Stimulated activated CD4-positive, alpha-beta T cell treated with anti-CD3 and anti-CD28 coated beads, Interleukin-4, amount 100 ng/mL, for 1 hour (primary cell): ENCODE measurements at regions not wholly inside any gene's neighbourhood (a gene's known extent, or its start where the extent isn't known, plus 50 kb on each side); places are given as distances from the start of the nearest gene placed in this dataset.

ENCODE experiments used
- DNase-seq: peaks from one replicate; pipeline ENCODE4 v3.0.0-alpha.2; 2020

DNA sequence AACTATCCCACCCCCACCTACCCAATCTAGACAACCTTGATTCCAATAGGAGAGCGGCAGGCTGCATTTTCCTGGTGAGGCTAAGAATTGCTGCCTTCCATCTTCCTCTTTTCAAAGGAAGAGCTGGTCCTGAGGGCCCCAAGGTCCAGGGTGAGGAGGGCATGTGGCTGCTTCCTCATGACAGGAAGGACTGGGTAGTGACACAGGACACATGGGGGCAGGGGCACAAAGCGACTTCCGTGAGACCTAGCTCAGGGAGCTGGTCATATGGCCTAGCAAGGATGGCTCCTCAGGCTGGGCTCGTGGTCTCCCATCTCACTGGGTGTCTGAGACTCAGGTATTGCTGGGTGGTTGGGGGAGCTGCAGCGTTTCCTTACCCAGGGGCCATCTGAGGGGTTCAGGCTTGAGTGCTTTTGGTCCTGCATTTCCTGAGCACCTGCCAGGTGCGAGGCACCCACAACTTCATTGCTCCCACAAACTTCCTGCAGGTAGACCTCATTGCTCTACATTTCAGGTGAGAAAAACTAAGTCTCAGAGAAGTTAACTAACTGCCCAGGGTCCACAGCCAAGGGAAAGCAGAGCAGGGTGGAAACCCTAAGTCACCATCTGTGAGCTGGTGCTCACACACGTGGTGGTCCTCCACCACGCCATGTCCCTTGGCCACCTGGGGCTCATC lies 160.0 kb upstream of the TLE3 start:
- no peak for DNase-seq

- DNase-seq, result no peak
Measured at GRCh38 chr15:70257047-70257446, 159.3 kb upstream of the TLE3 start.

- no peak for DNase-seq
Measured at GRCh38 chr15:70254311-70254869, 156.7 kb upstream of the TLE3 start.

- DNase-seq, result no peak
Measured at GRCh38 chr15:70253461-70254156, 155.9 kb upstream of the TLE3 start.

GRCh38 chr15:70252951-70253320 lies 155.2 kb upstream of the TLE3 start:
- DNase-seq, result no peak

DNA sequence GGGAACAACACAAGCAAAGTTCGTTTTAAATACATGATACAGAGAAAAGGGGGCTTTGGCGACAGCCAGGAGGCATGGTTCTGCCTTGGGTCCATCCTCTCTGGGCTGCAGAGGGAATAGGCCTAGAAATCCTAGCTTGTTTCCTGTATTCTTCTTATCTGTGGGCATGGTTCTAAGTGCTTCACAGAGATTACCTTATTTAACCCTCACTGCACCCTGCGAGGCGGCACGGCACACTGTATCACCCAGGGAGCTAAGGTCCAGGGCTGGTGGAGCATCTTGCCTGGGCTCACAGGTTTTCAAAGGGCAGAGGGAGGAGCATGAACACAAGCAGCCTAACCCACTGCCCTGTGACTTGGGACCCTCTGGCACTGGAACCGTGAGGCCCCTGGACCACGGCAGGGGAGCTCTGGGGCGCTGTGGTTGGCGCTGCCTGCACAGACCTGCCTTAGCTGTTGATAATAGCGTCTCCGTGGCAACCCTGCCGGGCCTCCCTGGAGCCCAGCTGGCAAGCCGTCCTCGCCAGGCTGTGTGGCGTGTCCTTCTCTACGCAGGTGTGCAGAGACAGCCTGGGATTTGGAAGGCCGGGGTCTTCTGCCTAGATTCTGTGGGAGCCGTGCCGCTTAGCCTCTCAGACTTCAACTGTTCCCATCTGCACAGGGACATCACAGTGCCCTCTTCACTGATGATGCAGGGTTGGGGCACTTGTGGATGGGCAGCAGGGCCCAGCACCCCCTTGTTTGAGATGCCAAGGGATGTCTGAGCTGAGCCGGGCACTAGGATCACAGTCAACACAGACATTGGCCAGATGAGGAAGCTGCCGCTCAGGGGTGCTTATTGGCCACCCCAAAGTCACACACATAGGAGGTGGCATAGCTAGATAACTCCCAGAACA lies 154.6 kb upstream of the TLE3 start:
- no peak for DNase-seq

DNA sequence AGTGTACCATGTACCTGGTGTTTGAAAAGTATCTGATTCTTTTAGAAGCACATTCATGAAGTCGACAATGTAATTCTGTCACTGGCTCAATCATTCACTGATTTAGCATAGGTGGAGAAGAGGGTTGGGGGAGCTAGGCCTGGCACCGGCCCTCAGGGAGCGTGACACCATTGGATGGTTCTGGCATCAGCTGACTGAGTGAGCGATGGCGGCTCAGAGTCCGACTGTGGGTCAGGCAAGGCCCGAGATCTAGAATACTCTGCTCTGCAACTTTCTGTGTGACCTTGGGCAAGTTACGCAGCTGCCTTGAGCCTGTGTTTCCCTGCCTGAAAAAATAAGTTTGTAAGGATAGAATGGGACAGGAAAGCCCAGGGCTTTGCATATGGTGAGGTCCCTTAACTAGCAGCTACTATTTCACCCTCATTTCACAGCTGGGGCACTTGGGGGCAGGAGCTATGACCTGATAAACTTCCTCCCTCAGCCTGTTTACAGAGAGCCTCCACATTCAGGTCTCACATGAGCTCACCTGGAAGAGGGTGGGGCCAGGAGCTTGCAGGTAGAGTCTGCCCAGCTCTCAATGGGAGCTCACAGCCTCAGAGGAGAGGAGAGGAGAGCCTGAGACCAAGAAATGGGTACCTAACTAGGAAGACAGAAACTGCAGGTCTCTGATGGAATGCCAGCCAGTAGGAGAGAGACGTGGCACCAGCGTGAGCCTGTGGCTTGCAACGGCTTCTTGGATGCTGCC lies 153.7 kb upstream of the TLE3 start:
- no peak for DNase-seq

DNA sequence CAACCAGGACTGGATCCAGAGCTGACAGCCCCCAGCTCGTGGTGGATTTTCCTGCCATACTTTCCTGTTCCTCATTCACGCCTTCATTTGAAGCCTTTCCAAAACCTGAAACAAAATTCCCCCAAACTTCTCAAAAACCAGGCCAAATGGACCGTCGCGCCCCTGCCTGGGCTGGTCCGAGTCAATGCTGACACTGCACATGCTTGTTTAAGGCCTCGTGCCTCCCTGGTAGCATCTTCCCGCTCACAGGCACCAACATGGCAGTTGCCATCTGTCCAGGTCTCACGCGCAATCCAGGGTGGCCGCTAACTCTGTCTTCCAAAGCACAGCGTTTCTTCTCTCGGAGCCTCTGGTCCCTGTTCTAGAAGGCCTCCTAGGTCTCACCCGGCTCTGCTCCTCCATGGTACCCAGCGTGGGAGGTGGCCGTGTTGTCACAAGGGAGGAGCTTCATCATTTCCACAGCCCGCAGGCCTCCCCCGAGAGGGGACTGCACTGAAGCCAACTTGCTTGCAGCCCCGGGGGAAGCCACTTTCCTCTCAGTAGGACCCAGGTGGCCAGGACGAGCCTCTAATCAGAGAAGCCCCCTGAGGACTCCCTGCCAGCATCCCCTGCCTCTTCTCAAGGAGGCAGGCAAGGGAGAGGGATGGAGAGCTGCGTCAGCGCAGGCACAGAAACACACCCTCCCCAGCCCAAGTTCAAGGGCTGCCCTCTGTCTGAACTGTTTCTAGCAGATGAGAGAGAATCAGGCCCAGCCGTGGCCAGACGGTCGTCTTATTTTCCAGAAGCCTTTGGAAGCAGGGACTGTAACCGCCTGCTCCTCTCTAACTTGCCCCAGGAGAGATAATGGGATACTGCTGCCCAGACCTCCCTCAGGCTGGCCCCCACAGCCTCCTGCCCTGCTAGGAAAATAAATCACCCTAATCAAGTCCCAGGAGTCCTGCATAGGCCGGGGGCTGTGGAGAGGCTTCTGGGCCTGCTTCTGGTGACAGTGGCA lies 152.8 kb upstream of the TLE3 start:
- no peak for DNase-seq

- DNase-seq, result no peak
Measured at GRCh38 chr15:70249616-70250015, 151.9 kb upstream of the TLE3 start.

- DNase-seq, result no peak
Measured at GRCh38 chr15:70248116-70249025, 150.7 kb upstream of the TLE3 start.

- no peak for DNase-seq
Measured at GRCh38 chr15:70247281-70247680, 149.6 kb upstream of the TLE3 start.

- DNase-seq, result no peak
Measured at GRCh38 chr15:70246623-70247220, 149.0 kb upstream of the TLE3 start.

DNA sequence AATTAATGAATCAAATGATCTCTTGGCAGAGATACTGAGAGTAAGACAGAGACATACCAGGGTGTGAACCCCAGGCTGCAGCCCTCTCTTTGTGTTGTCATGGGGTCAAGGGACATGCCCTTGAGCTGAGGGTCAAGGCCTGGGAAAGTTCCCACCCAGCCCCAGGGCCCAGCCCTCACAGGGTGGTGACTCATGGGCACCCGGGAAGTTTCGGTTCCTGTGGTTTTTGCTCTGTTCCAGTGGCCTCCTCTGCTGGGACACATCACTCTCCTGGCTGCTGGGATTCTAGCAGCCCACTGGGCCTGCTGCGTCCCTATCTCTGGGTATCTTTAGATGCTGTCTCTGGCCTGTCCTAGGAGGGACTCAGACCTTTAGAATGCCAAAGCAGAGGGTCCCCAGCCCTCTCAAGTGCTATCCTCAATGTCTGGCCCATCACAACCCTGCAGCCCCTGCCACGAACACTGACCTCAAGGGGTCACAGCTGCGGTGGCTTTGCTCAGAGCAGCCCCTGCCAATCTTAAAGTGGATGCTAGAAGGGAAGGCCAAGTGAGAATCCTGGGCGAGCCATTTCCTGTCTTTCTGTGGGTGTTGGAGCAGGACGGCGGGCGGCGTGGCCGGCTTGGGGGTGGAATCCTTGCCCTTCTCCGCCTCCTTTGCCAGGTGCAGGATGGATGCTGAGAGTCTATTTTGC lies 148.4 kb upstream of the TLE3 start:
- no peak for DNase-seq

DNA sequence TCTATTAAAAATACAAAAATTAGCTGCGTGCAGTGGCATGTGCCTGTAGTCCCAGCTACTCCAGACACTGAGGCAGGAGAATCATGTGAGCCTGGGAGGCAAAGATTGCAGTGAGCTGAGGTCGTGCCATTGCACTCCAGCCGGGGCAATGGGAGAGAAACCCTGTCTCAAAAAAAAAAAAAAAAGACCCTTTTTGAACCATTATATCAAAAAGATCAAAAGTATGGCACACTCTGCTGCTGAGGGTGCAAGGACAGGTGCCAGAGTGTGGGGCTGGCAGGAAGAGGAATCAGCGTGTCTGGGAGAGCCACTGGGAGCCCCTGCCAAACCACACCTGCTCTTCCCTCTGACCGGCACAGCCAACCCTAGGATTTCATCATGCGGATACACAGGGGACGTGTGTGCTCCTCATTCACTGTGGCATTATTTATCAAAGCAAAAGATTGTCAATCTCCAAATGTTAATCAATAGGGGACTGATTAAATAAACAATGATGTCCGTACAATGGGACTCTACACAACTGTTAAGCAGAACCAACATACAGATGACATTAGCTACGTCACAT lies 147.3 kb upstream of the TLE3 start:
- DNase-seq, result no peak

GRCh38 chr15:70243686-70244540 lies 146.2 kb upstream of the TLE3 start:
- no peak for DNase-seq

DNA sequence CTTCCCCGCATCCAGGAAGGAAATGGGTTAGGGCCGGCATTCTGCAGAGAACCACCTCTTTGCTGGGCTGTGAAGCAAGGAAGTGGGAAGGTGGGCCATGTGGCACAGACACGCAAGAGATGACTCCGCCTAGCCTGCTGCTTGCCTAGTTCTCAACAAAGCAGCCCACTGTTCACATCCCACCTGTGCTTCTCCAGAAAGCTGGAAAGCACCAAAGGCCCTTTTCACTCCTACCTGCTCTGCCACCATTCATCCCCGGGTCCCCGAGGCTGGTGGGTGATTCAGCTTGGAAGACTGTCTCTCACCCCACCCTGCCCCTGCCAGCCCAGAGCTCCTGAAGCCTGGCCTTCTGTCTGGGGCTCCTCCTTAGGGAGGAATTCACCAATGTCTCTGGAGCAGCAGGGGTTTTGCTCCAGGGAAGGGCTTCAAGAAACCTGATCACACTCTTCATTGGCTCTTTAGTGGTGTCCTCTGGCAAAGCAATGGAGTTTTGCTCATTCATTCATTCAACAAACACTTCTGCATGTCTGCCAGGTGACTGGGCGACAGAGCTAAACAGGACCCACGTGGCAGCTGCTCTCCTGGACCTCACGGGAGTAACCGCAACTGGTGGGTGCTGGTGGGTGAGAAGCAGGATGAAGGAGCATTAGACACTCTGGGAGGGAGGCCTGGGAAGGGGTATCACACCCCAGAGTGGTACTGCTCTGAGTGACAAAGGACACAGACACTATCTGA lies 145.4 kb upstream of the TLE3 start:
- no peak for DNase-seq
